ENCODE measurements at regions not wholly inside any gene's neighbourhood (a gene's known extent, or its start where the extent isn't known, plus 50 kb on each side); places are given as distances from the start of the nearest gene placed in this dataset.

GRCh38 chr14:65850429-65851135, 438.1 kb downstream of the FUT8 start:
- TF ChIP-seq CTCF (conservative IDR thresholded peaks at IDR 0.05; ENCODE audit: low read depth in 2 of 2): no peak
- no peak for TF ChIP-seq EZH2 (IDR thresholded peaks at IDR 0.05; ENCODE audit: low read depth, unreplicated experiment)
- TF ChIP-seq POLR2AphosphoS5 (IDR thresholded peaks at IDR 0.05; ENCODE audit: low read depth): no peak
- no peak for TF ChIP-seq JUNB (IDR thresholded peaks at IDR 0.05; ENCODE audit: unreplicated experiment)
- TF ChIP-seq REST (IDR thresholded peaks at IDR 0.05; ENCODE audit: unreplicated experiment): no peak
- TF ChIP-seq CREB1 (CRISPR knock-in tag; IDR thresholded peaks at IDR 0.05; ENCODE audit: low read depth): no peak
- no peak for TF ChIP-seq ZNF331 (CRISPR knock-in tag; IDR thresholded peaks at IDR 0.05; ENCODE audit: low read depth)
- TF ChIP-seq EZH2phosphoT487 (IDR thresholded peaks at IDR 0.05; ENCODE audit: unreplicated experiment): no peak
- no peak for TF ChIP-seq ZNF114 (CRISPR knock-in tag; IDR thresholded peaks at IDR 0.05)
- TF ChIP-seq STAT1 (IDR thresholded peaks at IDR 0.05; ENCODE audit: unreplicated experiment): no peak
